ENCODE measurements at regions not wholly inside any gene's neighbourhood (a gene's known extent, or its start where the extent isn't known, plus 50 kb on each side); places are given as distances from the start of the nearest gene placed in this dataset.

GRCh38 chr3:194944526-194944925, 258.8 kb downstream of the FAM43A start:
- Histone ChIP-seq H3K27ac (no peak overlapping the region), H3K4me1 (no peaks in the 10 kb centered on the region), H3K9me3 (no peaks in the 10 kb centered on the region), H3K4me3 (no peak overlapping the region), H3K4me2 (no peak overlapping the region)
- CTCF ChIA-PET = interaction anchor here (1.3 to 1.9 kb wide), 2 partner anchors 8 to 257 kb away, joined by 4 read pairs; no protein-coding TSS in a partner anchor
- DNase-seq (ENCODE audit: low read depth in 1 of 2, low spot score in 1 of 2) (no peak), FAIRE-seq (no peak), ATAC-seq (no peak)
- TF ChIP-seq RCOR1 (IDR thresholded peaks at IDR 0.05; ENCODE audit: low read depth, low read length) = no peak
- TF ChIP-seq NFE2L2 (conservative IDR thresholded peaks at IDR 0.05; ENCODE audit: low read length) = no peak
- TF ChIP-seq CEBPB (IDR thresholded peaks at IDR 0.05) = no peak
- TF ChIP-seq BCL3 (IDR thresholded peaks at IDR 0.05) = no peak
- no peak for TF ChIP-seq MAFK (IDR thresholded peaks at IDR 0.05; ENCODE audit: partially characterized antibody)
- TF ChIP-seq ESRRA (IDR thresholded peaks at IDR 0.05; ENCODE audit: borderline replicate concordance, low read length) = no peak
- no peak for TF ChIP-seq MAZ (IDR thresholded peaks at IDR 0.05; ENCODE audit: borderline replicate concordance, low read depth, low read length)
- no peak for TF ChIP-seq KDM1A (IDR thresholded peaks at IDR 0.05; ENCODE audit: low read depth)
- TF ChIP-seq BHLHE40 (IDR thresholded peaks at IDR 0.05; ENCODE audit: low read depth, low read length) = no peak
- TF ChIP-seq PBX3 (IDR thresholded peaks at IDR 0.05) = no peak
- no peak for TF ChIP-seq RAD21 (conservative IDR thresholded peaks at IDR 0.05 in 1 of 2, IDR thresholded peaks at IDR 0.05 in 1 of 2)
- no peak for TF ChIP-seq CTCF (IDR thresholded peaks at IDR 0.05)
- no peak for TF ChIP-seq EHMT2 (IDR thresholded peaks at IDR 0.05; ENCODE audit: low read depth)
- no peak for TF ChIP-seq ZC3H11A (IDR thresholded peaks at IDR 0.05)
- POLR2A ChIA-PET = no interaction called here
- 64% methylated on average over 11 of the region's 11 CpGs for WGBS (ENCODE audit: missing lambda C conversion rate)

GRCh38 chr3:194945508-194945907, 259.8 kb downstream of the FAM43A start:
- 78% methylated on average over 13 of the region's 13 CpGs for WGBS (ENCODE audit: missing lambda C conversion rate)
- no peak for TF ChIP-seq FOSB (CRISPR knock-in tag; IDR thresholded peaks at IDR 0.05)
- no peak for TF ChIP-seq HDAC2 (IDR thresholded peaks at IDR 0.05)
- no peak for TF ChIP-seq HOXB13 (CRISPR knock-in tag; IDR thresholded peaks at IDR 0.05; ENCODE audit: low read depth)
- no peak for TF ChIP-seq EHF (CRISPR knock-in tag; IDR thresholded peaks at IDR 0.05)
- FAIRE-seq = no peak
- ChIA-PET POLR2A (no interaction called here), CTCF (interaction anchor here (1.9 kb wide), 1 partner anchor 258 kb away, joined by 4 read pairs; no protein-coding TSS in a partner anchor)
- no peak for ATAC-seq
- no peaks in the 10 kb centered on the region for H3K9me3 ChIP-seq
- DNase-seq (ENCODE audit: low read depth in 1 of 2, low spot score in 1 of 2) = no peak
- no peaks in the 10 kb centered on the region for H3K4me1 ChIP-seq
- H3K27ac ChIP-seq = no peak overlapping the region
- H3K4me2 ChIP-seq = no peak overlapping the region
- H3K4me3 ChIP-seq = no peak overlapping the region

- no peak for TF ChIP-seq SREBF2 (IDR thresholded peaks at IDR 0.05)
- no peak for TF ChIP-seq MAFK (IDR thresholded peaks at IDR 0.05; ENCODE audit: partially characterized antibody)
- TF ChIP-seq PHF8 (IDR thresholded peaks at IDR 0.05; ENCODE audit: borderline replicate concordance, low read depth) = no peak
- no peak for TF ChIP-seq ZFP36 (IDR thresholded peaks at IDR 0.05; ENCODE audit: borderline replicate concordance, partially characterized antibody)
- no peak for TF ChIP-seq HDAC2 (IDR thresholded peaks at IDR 0.05)
- no peak for TF ChIP-seq HOXA7 (CRISPR knock-in tag; IDR thresholded peaks at IDR 0.05)
- no peak for TF ChIP-seq TP53 (CRISPR knock-in tag; IDR thresholded peaks at IDR 0.05)
- TF ChIP-seq HES2 (IDR thresholded peaks at IDR 0.05) = no peak
- TF ChIP-seq BCL3 (IDR thresholded peaks at IDR 0.05) = no peak
- no peak for TF ChIP-seq HOXB13 (CRISPR knock-in tag; IDR thresholded peaks at IDR 0.05; ENCODE audit: low read depth)
- POLR2A ChIA-PET = no interaction called here
- no peak for ATAC-seq
- no peak overlapping the region for H3K27ac ChIP-seq
- CTCF ChIA-PET = no interaction called here
- no peaks in the 10 kb centered on the region for H3K4me1 ChIP-seq
- no peak overlapping the region for H3K4me2 ChIP-seq
- 84% methylated on average over 9 of the region's 9 CpGs for WGBS (ENCODE audit: missing lambda C conversion rate)
- DNase-seq (ENCODE audit: low read depth in 1 of 2, low spot score in 1 of 2) = no peak
- no peaks in the 10 kb centered on the region for H3K9me3 ChIP-seq
- no peak for FAIRE-seq
- H3K4me3 ChIP-seq = no peak overlapping the region
These were observed 260.4 kb downstream of the FAM43A start for GRCh38 chr3:194946091-194946490.

Measured in A549 (cell line).